Germinal center (tissue), 1 donor: ENCODE measurements at regions not wholly inside any gene's neighbourhood (a gene's known extent, or its start where the extent isn't known, plus 50 kb on each side); places are given as distances from the start of the nearest gene placed in this dataset.

Experiments used
- DNase-seq: peaks from one replicate; pipeline ENCODE4 v3.0.0; 2012; ENCODE audit warnings: mixed read lengths, low spot score

GRCh38 chr11:45063669-45064068 lies 82.8 kb upstream of the PRDM11 start:
- DNase-seq, result no peak

GRCh38 chr11:45067966-45068365 lies 78.5 kb upstream of the PRDM11 start:
- DNase-seq, result no peak

- no peak for DNase-seq
Measured at GRCh38 chr11:45071232-45071631, 75.2 kb upstream of the PRDM11 start.

- peak; percentile 16 for DNase-seq
Measured at GRCh38 chr11:45073685-45074141, 72.7 kb upstream of the PRDM11 start.

GRCh38 chr11:45075519-45075918 lies 70.9 kb upstream of the PRDM11 start:
- DNase-seq, result no peak

DNA sequence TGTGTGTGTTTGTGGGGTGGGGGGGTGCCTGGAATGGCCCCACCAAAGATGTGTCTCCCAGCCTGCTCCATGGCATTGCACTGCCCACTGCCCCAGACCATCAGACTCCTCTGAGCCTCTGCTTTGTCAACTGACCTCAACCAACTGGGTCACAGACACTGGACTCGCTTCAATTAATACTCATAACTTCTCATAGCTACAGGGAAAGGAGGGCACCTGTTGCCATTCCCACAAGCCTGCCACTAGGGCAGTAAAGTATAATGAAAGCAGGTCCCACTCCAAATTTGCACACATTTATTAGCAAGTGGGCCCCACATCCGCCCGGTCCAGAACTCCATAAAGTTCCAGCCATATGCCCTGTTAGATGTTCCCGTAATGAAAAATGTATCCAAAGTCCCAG lies 70.5 kb upstream of the PRDM11 start:
- no peak for DNase-seq

- no peak for DNase-seq
Measured at GRCh38 chr11:45076761-45077160, 69.7 kb upstream of the PRDM11 start.

DNA sequence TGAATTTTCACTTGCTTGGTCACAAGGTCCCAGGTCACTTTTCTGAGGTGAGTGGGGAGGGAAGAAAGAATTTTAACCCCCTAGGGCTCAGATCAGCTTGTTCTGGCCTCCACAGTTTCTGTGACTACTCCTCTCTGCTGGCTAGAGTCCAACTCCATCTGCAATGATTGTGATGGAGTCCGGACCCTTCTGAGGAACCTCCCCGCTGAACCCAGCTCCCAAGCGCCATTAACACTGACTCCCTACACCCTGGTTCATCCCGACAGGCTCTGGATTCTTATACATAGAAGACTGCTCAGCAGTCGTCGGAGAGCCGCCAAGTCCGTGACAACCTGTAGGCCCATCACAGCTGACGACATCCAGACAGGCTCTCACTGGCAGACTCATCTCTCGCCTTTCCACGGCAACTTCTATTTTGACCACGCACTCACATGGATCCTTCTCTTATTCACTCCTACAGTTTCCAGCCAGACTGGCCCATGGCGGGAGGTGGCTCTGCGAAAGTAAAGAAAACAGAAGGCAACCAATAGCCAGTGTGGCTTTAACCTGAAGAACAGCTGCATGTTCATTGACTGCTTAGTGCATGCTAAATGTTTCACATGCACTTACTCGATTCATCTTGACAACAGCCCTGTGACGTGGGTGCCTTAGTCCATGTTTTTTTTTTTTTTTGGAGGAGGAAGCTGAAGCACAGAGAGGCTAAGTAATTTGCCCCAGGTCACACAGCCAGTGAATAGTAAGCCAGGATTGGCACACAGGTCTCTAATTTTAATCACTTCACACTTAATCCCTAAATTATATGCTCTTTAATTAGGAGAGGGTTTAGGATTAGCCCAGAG lies 68.0 kb upstream of the PRDM11 start:
- no peak for DNase-seq

- no peak for DNase-seq
Measured at GRCh38 chr11:45079075-45079444, 67.4 kb upstream of the PRDM11 start.

GRCh38 chr11:45079567-45079942 lies 66.9 kb upstream of the PRDM11 start:
- DNase-seq, result no peak

DNA sequence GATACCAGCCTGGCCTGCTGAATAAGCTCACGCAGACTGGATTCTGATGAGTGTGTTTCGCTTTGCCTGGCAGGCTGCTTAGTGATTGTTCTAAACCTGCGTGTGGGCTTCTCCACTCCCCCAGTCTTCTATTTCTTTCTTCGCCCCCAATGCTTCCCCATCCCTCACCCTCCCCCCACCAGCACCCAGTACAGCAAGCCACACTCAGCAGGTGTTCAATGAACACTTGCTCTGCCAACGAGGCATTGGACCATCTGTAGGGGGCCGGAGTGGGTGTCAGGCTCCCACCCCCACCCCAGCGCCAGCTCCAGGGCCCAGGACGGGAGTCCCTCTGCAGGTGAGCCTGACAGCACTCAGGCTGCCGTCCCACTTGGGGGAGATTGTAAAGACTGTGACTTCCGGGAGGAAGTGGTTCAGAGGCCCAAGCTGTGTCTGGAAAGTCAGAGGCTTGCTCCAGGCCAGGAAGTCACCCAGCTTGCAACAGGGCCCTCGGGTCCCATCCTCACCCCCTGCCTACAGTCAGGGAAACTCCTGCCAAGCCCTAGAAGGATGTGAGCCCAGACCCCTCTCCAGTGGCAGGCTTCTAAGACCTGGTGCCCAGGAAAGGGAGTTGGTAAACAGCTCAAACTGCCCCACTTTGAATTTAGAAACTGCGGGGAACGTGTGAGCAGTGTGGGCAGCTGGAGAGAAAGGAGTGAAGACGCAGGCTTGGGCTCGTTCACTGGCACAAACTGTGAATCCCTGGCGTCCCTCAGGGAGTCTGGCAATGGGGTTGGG lies 66.3 kb upstream of the PRDM11 start:
- DNase-seq, result peak; percentile 68

- peak; percentile 69 for DNase-seq
Measured at GRCh38 chr11:45082744-45083543, 63.5 kb upstream of the PRDM11 start.

DNA sequence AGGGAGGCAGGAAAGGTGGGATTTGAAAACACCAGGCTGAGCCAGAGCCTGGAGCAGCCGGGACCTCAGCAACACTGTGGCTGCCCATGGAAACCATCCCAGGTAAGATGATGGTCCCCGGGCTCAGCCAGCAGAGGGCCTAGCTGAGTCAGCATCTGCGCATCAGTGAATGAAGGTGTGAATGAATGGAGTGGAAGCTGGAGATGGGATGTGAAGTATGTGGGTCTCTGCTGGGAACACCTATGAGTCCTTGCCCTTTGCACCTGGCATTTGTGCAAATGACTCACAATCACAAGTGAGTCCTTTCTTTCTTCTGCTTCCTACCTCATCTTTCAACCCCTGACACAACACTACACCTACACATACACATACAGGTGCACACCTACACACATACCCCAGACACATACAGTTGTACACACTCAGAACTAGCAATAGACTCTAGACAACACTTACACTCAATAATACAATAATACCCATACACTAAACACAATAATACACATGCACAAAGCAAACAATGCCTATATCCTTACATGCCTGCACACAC lies 62.8 kb upstream of the PRDM11 start:
- no peak for DNase-seq

GRCh38 chr11:45085646-45086501 lies 60.6 kb upstream of the PRDM11 start:
- no peak for DNase-seq

- no peak for DNase-seq
Measured at GRCh38 chr11:45086526-45086925, 59.9 kb upstream of the PRDM11 start.

GRCh38 chr11:45087086-45087899 lies 59.1 kb upstream of the PRDM11 start:
- DNase-seq, result no peak

DNA sequence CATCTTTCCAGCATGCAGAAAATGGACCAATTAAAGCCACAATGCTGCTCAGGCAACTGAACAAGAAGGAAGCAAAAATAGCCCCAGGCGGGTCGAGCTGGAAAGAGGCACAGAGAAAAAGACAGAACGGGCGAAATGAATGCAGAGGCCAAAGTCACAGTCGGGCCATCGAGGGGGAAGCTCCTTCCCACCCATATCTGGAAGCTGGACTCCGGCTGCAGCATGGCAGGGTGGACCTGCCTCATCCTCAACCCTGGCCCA lies 58.6 kb upstream of the PRDM11 start:
- DNase-seq, result no peak

DNA sequence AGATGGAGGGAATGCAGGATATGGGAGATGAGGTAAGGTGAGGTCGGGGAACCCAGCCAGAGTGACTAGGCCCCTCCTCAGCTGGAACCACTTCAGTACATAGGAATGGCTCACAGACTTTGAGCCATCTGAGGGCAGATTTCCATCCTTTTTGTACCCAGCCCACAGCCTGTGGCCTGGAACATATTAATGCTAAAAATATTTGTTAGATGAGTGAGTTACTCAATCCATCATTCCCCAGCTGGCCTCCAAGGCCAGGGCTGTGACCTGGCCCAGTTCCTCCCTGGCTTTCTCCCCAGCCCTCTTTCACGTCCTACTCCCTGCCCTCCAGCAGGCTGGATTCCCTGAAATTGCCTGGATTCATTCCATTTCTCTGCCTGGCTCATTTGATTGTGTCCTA lies 57.2 kb upstream of the PRDM11 start:
- DNase-seq, result no peak

DNA sequence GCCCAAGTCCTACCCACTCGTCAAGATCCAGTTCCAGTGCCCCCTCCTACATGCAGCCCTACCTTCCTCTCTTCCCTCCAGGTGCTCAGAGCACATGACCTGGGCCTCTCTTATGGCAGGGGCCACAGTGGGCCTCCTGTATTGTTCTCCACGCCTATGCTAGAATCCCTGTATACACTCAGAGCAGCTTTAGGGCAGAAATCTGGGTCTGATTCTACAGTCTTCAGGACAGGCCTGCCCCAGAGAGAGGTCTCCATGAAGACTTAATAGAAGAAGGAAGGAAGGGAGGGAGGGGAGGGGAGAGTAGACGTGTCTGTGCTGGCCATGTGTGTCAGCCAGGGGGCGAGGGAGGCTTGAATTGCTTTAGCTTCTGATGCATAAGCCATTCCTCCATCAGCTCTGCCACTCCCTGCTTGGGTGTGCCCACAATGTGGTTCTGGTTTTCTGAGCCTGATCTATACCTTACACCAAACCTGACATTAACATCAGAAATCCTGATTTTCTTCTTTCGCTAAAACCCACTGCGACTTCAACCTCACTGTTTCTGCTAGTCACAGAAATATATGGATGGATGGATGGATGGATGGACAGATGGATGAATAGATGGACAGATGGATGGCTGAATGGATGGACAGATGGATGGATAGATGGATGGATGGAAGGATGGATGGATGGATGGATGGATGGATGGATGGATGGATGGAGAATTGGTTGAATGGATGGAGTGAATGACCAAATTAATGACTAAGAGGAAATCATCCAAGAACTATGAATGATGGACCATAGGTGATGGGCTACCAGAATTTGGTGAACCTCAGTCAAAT lies 56.6 kb upstream of the PRDM11 start:
- DNase-seq, result no peak

- DNase-seq, result no peak
Measured at GRCh38 chr11:45090607-45091006, 55.8 kb upstream of the PRDM11 start.
